Epidermal melanocyte (primary cell): ENCODE measurements at regions not wholly inside any gene's neighbourhood (a gene's known extent, or its start where the extent isn't known, plus 50 kb on each side); places are given as distances from the start of the nearest gene placed in this dataset.

Experiments
- DNase-seq: peaks from one replicate; pipeline ENCODE4 v3.0.0; 2011; ENCODE audit warnings: low spot score; ENCODE audit not compliant: insufficient read length

DNA sequence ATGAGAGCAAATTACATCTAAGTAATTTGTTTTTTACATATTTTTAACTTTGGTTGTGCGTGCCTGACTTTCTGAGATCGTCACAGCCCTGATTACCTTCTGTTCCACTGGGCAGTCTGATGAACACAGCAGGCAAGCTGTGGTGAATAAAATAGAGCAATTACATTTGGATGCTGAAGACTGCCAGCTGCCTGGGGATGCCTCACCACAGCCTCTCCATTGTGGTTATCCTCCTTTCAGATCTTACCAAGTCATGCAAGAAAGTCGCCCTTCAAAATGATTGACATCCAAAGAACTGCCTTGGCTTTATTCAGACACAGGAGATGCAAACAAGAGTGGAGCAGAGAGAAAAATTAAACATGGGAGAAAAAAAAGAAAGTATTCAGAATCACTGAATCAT lies 456.6 kb upstream of the TMPO start:
- no peak for DNase-seq

DNA sequence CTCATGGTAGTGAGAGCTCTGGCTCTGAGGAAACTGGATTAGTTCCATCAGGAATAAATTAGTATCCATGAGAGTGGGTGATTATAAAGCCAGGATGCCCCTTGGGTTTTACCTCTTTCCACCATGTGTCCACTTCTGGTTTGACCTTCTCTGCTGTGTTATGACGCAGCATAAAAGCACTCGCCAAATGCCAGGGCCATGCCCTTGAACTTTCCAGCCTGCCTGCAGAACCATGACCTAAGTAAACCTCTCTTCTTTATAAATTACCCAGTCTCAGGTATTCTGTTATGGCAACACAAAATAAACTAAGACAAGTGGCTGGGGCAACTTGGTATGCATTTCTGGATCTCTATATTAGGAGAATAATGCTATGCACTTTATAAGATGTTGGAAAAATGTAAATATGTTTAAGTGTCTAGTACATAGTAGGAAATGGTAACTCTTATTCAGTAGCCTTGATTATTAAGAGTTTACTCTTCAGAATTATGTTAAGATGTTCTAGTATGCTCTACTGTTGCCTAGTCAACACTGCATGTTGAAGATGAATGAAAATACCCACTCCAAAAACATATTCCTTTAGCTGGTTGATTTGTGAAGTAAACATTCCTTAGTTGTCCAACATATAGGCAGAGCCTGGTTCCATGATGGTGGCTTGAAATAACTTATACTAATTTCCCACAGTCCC lies 455.6 kb upstream of the TMPO start:
- DNase-seq = no peak

GRCh38 chr12:98060411-98060810 lies 455.0 kb upstream of the TMPO start:
- DNase-seq = peak; percentile 21

DNA sequence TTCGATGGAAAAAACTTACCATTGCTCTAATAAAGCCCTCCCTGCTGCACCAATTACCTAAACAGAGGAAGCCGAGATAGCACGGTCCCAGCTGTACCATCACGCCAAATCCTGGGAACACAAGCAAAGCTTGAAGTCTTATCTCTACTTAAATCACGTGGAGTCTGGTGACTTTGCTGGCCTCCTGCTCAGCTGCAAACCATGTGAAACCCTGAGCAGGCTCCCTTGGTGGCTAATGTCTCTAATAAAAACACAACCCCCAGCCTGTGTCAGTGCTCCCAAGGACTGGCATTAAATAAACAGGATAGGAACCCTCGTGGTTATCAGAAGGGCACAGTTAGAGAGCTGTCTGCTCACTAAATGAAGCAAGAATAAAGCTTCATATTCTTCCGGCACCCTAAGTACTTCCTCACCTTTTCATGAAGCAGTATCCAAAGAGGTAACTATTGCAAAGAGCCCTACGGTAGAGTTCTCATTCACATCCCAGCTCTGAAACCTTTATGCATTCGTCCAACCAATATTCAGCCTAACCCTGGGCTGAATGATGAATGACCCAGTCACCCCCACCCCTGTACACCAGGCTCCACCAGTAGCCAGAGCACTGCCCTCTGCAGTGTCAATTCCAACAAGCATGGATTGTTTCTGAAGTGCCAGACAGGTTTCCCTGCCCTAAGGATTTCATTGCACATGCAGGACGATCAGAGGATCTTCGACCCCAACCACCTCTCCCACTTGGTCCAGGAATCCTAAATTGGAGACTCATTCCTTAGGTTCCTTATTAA lies 452.7 kb upstream of the TMPO start:
- no peak for DNase-seq

DNA sequence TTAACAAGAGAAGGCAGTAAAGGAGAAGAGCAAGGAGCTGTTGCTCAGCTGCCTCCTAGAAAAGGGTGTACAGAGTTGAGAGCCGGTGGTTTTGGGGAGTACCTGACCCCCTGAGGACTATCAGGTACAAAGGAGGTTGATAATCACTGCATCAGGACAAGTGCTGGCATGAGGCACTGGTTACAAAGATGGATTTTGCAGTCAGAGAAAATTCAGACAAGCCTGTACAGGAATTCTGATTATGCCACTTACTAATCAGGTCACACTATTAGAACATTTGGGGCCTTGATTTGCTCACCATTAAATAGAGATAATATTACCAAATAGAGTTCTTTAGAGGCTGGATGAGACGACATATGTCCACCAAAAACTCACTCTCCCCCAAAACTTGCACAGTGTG lies 450.9 kb upstream of the TMPO start:
- DNase-seq = no peak

DNA sequence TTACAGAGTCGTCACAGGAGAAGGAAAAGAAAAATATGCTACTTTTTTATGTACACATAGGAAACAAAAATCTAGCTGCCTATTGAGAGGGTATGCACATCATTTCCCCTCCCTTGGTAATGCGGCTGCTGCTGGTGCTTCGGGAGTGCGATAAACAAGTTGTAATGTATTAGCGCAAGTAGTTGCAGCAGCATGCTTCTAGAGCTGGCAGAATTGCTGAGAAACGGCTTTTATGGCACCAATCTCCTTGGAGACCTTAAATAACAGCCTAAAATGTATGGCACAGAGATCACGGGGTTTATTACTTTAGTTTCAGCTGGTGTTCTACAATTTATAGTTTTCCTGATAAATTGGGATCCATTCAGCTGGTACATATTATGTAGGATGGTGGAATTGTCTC lies 447.6 kb upstream of the TMPO start:
- no peak for DNase-seq

- no peak for DNase-seq
Measured at GRCh38 chr12:98073610-98074009, 441.8 kb upstream of the TMPO start.

DNA sequence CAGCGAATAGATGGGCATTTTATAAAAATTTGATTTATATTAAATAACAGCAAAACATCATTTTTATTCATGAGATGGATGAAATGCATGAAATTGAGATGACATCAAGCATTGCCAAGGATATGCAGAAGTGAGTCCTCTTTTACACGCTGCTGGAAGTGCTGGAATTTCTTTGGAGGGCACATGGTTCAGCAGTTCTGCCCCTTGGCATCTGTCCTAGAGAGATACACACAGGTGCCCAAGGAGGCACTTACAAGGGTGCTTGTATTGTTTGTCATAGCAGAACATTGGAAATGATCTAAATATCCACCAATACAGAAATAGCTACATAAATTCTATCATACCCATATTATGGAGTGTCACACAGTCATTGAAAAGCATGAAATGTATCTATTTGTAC lies 441.1 kb upstream of the TMPO start:
- no peak for DNase-seq

- no peak for DNase-seq
Measured at GRCh38 chr12:98084391-98084790, 431.0 kb upstream of the TMPO start.

DNA sequence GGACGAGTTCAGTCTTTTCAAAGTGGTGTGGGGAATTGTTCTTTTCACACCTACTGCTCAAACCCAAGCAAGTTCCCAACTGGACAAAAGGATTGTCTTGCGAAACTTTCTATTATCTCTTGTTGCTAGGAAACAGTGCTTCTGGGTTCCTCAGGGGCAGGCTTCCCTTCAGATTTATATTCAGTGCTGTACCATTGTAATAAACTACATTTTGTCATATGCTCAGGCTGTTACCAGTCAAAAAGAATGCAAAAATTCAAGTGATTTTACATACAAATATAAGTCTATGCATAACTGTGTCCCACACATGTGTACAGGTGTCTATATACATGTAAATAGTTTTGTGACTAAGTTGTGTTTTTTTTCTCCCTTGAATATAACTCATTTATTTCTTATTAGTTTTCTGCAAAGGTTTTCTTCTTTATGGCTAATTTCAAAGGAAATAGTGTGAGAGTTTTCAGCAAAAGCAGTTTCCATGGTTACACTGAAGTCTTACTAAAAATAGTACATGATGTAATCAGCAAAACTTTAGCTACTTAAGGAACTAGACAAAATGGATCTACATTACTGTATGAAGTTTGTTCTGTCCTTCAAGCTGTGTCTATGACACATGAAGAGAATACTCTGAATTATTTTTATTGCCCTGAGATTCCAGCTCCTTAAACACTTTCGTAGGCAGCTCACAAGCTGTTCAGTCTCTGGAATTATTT lies 430.2 kb upstream of the TMPO start:
- DNase-seq = no peak

DNA sequence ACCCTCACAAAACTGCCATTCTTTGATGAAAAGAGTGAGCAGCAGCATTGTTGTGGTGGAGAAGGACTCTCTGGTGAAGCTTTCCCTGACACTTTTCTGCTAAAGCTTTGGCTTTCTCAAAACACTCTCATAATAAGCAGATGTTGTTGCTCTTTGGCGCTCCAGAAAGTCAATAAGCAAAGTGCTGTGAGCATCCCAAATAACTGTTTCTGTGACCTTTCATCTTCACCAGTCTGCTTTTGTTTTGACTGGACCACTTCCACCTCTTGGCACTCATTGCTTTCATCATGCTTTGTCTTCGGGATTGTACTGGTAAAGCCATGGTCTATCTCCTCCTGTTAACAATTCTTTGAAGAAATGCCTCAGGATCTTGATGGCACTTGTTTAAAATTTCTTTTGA lies 424.7 kb upstream of the TMPO start:
- no peak for DNase-seq

DNA sequence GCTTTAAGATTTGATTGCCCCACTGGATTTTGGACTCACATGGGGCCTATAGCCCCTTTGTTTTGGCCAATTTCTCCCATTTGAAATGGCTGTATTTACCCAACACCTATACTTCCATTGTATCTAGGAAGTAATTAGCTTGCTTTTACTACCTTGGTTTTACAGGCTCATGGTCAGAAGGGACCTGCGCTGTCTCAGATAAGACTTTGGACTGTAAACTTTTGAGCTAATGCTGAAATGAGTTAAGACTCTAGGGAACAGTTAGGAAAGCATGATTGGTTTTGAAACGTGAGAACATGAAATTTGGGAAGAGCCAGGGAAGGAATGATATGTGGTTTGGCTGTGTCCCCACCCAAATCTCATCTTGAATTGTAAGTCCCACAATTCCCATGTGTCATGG lies 419.0 kb upstream of the TMPO start:
- no peak for DNase-seq

GRCh38 chr12:98106031-98106683 lies 409.2 kb upstream of the TMPO start:
- DNase-seq = no peak

- no peak for DNase-seq
Measured at GRCh38 chr12:98109266-98109665, 406.1 kb upstream of the TMPO start.

DNA sequence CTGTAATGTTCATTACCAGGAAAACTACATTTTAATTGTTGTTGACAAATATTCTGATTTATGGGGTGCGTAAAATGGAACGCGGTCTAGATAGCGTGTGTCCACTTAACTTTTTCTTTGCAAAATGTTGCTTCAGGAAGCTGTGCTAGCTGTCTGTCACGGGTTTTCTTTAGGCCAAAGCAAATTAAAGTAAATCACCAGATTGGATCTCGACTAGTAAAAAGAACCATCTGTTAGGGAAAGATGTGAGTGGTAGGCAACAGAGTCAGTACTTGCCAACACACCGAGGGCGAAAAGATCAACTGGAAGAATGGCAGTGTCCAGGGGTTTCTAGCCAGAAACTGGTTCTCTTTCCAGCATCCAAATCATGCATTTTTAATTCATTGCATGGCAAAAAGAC lies 404.9 kb upstream of the TMPO start:
- no peak for DNase-seq

- no peak for DNase-seq
Measured at GRCh38 chr12:98113548-98113947, 401.8 kb upstream of the TMPO start.

- DNase-seq = no peak
Measured at GRCh38 chr12:98121963-98122362, 393.4 kb upstream of the TMPO start.

DNA sequence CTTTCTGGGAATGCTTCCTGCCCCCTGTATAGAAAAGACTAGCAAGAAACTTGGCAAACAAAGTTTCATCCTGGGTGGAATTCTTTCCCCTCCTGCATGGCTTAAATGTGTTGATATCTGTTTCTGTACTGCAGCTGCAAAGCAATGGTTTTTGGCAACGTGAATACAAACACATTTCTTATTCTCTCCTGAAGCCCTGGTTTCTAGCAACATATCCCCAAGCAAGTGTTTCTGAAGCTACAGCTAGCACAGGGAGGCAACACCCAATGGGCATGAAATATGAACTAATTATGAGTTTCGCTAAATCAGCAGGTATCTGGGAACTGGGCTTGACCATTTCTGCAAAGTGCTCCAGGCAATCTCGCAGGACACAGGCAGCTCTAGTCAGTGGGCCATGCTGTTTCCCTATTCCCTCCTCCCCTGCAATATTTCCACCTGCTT lies 392.3 kb upstream of the TMPO start:
- DNase-seq = no peak

GRCh38 chr12:98126637-98127335 lies 388.6 kb upstream of the TMPO start:
- no peak for DNase-seq

DNA sequence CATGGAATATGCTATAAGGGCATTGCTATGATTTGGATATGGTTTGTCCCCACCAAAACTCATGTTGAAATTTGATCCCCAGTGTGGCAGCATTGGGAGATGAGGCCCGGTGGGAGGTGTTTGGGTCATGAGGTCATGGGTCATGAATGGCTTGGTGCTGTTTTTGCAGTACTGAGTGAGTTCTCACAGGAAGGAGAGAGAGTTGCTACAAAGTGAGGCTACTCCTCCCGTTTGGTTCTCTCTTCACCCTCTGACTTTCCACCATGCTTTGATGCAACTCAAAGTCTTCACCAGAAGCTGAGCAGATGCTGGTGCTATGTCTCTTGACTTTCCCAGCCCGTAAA lies 388.1 kb upstream of the TMPO start:
- no peak for DNase-seq

- DNase-seq = no peak
Measured at GRCh38 chr12:98127854-98128253, 387.5 kb upstream of the TMPO start.
